GM21447 (cell line): ENCODE measurements at regions not wholly inside any gene's neighbourhood (a gene's known extent, or its start where the extent isn't known, plus 50 kb on each side); places are given as distances from the start of the nearest gene placed in this dataset.

ENCODE experiments used
- ATAC-seq: cut with Tn5 transposase; IDR thresholded peaks from one replicate; pipeline ENCODE4 v1.9.1; 2021; ENCODE audit not compliant: unreplicated experiment

- no peak for ATAC-seq
Measured at GRCh38 chr4:185862340-185862739, 50.3 kb upstream of the SORBS2 start.

GRCh38 chr4:185863946-185864345 lies 52.0 kb upstream of the SORBS2 start:
- no peak for ATAC-seq

- ATAC-seq: no peak
Measured at GRCh38 chr4:185865901-185866328, 53.9 kb upstream of the SORBS2 start.

- no peak for ATAC-seq
Measured at GRCh38 chr4:185867770-185868169, 55.8 kb upstream of the SORBS2 start.

GRCh38 chr4:185868983-185869382 lies 57.0 kb upstream of the SORBS2 start:
- no peak for ATAC-seq

GRCh38 chr4:185869427-185869826 lies 57.4 kb upstream of the SORBS2 start:
- ATAC-seq: no peak

- no peak for ATAC-seq
Measured at GRCh38 chr4:185870366-185870765, 58.4 kb upstream of the SORBS2 start.

- ATAC-seq: no peak
Measured at GRCh38 chr4:185872747-185873380, 60.9 kb upstream of the SORBS2 start.

GRCh38 chr4:185874516-185875230 lies 62.7 kb upstream of the SORBS2 start:
- no peak for ATAC-seq

GRCh38 chr4:185875316-185875907 lies 63.4 kb upstream of the SORBS2 start:
- no peak for ATAC-seq

- ATAC-seq: no peak
Measured at GRCh38 chr4:185878633-185879032, 66.6 kb upstream of the SORBS2 start.

GRCh38 chr4:185879666-185880312 lies 67.8 kb upstream of the SORBS2 start:
- ATAC-seq: no peak

GRCh38 chr4:185880571-185880970 lies 68.6 kb upstream of the SORBS2 start:
- no peak for ATAC-seq

GRCh38 chr4:185881430-185881829 lies 69.4 kb upstream of the SORBS2 start:
- no peak for ATAC-seq

GRCh38 chr4:185883591-185883990 lies 71.6 kb upstream of the SORBS2 start:
- no peak for ATAC-seq

GRCh38 chr4:185885075-185885474 lies 73.1 kb upstream of the SORBS2 start:
- ATAC-seq: no peak

- no peak for ATAC-seq
Measured at GRCh38 chr4:185885604-185886003, 73.6 kb upstream of the SORBS2 start.

- ATAC-seq: no peak
Measured at GRCh38 chr4:185886832-185887524, 75.0 kb upstream of the SORBS2 start.

GRCh38 chr4:185888676-185889075 lies 76.7 kb upstream of the SORBS2 start:
- ATAC-seq: no peak

- no peak for ATAC-seq
Measured at GRCh38 chr4:185889585-185889984, 77.6 kb upstream of the SORBS2 start.

GRCh38 chr4:185890196-185890595 lies 78.2 kb upstream of the SORBS2 start:
- ATAC-seq: no peak
